Mesenchymal stem cell (in vitro differentiated cells and primary cell): ENCODE measurements at regions not wholly inside any gene's neighbourhood (a gene's known extent, or its start where the extent isn't known, plus 50 kb on each side); places are given as distances from the start of the nearest gene placed in this dataset.

ENCODE experiments used
- DNase-seq: peaks from one replicate; pipeline ENCODE4 v3.0.0-alpha.2; 2013
- H2AFZ ChIP-seq: one replicate; pipeline ENCODE4 v1.6.1; 2013; ENCODE audit warnings: low read depth, mild to moderate bottlenecking, control low read depth, inconsistent platforms, low read length, moderate library complexity
- H2AK5ac ChIP-seq: 2 replicates; pipeline ENCODE4 v1.6.1; 2013; ENCODE audit warnings: low read length, moderate library complexity, mild to moderate bottlenecking, inconsistent platforms; ENCODE audit not compliant: severe bottlenecking
- H2BK120ac ChIP-seq: one replicate; pipeline ENCODE4 v1.6.1; 2013; ENCODE audit warnings: low read depth, mild to moderate bottlenecking, inconsistent platforms, low read length, moderate library complexity
- H2BK12ac ChIP-seq, 2 experiments: one replicate each; pipeline ENCODE4 v1.6.1; 2013; ENCODE audit warnings: inconsistent platforms in 2 of 2, low read length in 2 of 2, mild to moderate bottlenecking in 2 of 2, moderate library complexity in 2 of 2, control low read depth in 1 of 2
- H2BK15ac ChIP-seq: one replicate; pipeline ENCODE4 v1.6.1; 2013; ENCODE audit warnings: mild to moderate bottlenecking, low read depth, inconsistent platforms; ENCODE audit not compliant: poor library complexity, severe bottlenecking
- H2BK5ac ChIP-seq: 2 replicates; pipeline ENCODE4 v1.6.1; 2013; ENCODE audit warnings: low read depth, mild to moderate bottlenecking, low read length, control low read depth, inconsistent platforms; ENCODE audit not compliant: poor library complexity, severe bottlenecking
- H3K14ac ChIP-seq, 2 experiments: one replicate each; pipeline ENCODE4 v1.6.1; 2013; ENCODE audit warnings: inconsistent platforms in 2 of 2, low read length in 2 of 2, control low read depth in 1 of 2, mild to moderate bottlenecking in 1 of 2, moderate library complexity in 1 of 2
- H3K18ac ChIP-seq, 2 experiments: one replicate each; pipeline ENCODE4 v1.6.1; 2013; ENCODE audit warnings: inconsistent platforms in 2 of 2, low read length in 2 of 2, control low read depth in 1 of 2, low read depth in 1 of 2, mild to moderate bottlenecking in 1 of 2
- H3K23ac ChIP-seq, 2 experiments: one replicate each; pipeline ENCODE4 v1.6.1; 2013; ENCODE audit warnings: inconsistent platforms in 2 of 2, low read length in 2 of 2, mild to moderate bottlenecking in 2 of 2, moderate library complexity in 2 of 2, control low read depth in 1 of 2
- H3K27ac ChIP-seq: 2 replicates; pipeline ENCODE4 v1.5.1; 2013; ENCODE audit warnings: mild to moderate bottlenecking, moderate library complexity, low read length, control low read depth, inconsistent platforms; ENCODE audit not compliant: poor library complexity, severe bottlenecking
- H3K27me3 ChIP-seq, 2 experiments: 2 replicates each; pipeline versions ENCODE4 v1.6.1 to v1.7.0; 2013; ENCODE audit warnings: low read length in 2 of 2, mild to moderate bottlenecking in 2 of 2, moderate library complexity in 2 of 2, control low read depth in 1 of 2, inconsistent platforms in 1 of 2; ENCODE audit not compliant: control insufficient read depth in 1 of 2, insufficient read depth in 1 of 2
- H3K36me3 ChIP-seq, 2 experiments: 2 replicates each; pipeline versions ENCODE4 v1.6.1 to v1.7.0; 2013; ENCODE audit warnings: low read length in 2 of 2, control low read depth in 1 of 2, inconsistent platforms in 1 of 2, low read depth in 1 of 2, mild to moderate bottlenecking in 1 of 2; ENCODE audit not compliant: insufficient read depth in 2 of 2, control insufficient read depth in 1 of 2
- H3K4ac ChIP-seq, 2 experiments: one replicate each; pipeline ENCODE4 v1.6.1; 2013; ENCODE audit warnings: inconsistent platforms in 2 of 2, low read length in 2 of 2, mild to moderate bottlenecking in 2 of 2, moderate library complexity in 2 of 2, control low read depth in 1 of 2, low read depth in 1 of 2
- H3K4me1 ChIP-seq: 2 replicates; pipeline ENCODE4 v1.6.1; 2013; ENCODE audit warnings: low read depth, low read length, control low read depth; ENCODE audit not compliant: control insufficient read depth, insufficient read depth
- H3K4me2 ChIP-seq: 2 replicates; pipeline ENCODE4 v1.6.1; 2013; ENCODE audit warnings: low read length, mild to moderate bottlenecking, inconsistent platforms; ENCODE audit not compliant: poor library complexity, severe bottlenecking
- H3K4me3 ChIP-seq, 2 experiments: 2 replicates each; pipeline versions ENCODE4 v1.5.1 to v1.7.0; 2013; ENCODE audit warnings: low read length in 2 of 2, mild to moderate bottlenecking in 2 of 2, control low read depth in 1 of 2, low read depth in 1 of 2; ENCODE audit not compliant: insufficient read depth in 1 of 2
- H3K79me1 ChIP-seq: replicated peaks from 2 replicates; pipeline ENCODE4 v1.6.1; 2013; ENCODE audit warnings: mild to moderate bottlenecking, control low read depth, low read length, inconsistent platforms; ENCODE audit not compliant: poor library complexity, severe bottlenecking
- H3K9ac ChIP-seq: 2 replicates; pipeline ENCODE4 v1.7.0; 2013; ENCODE audit warnings: mild to moderate bottlenecking, low read length, moderate library complexity
- H3K9me3 ChIP-seq: 2 replicates; pipeline ENCODE4 v1.7.0; 2013; ENCODE audit warnings: mild to moderate bottlenecking, low read length; ENCODE audit not compliant: control insufficient read depth
- H4K8ac ChIP-seq: one replicate; pipeline ENCODE4 v1.6.1; 2013; ENCODE audit warnings: inconsistent platforms, mild to moderate bottlenecking, low read length, moderate library complexity
- H4K91ac ChIP-seq: one replicate; pipeline ENCODE4 v1.6.1; 2013; ENCODE audit warnings: mild to moderate bottlenecking, low read length, inconsistent platforms
- WGBS: methylation state at CpG from one replicate; pipeline ENCODE4 v1.1.7; 2013; ENCODE audit warnings: mixed read lengths; 5-methylcytosine and 5-hydroxymethylcytosine counted together

DNA sequence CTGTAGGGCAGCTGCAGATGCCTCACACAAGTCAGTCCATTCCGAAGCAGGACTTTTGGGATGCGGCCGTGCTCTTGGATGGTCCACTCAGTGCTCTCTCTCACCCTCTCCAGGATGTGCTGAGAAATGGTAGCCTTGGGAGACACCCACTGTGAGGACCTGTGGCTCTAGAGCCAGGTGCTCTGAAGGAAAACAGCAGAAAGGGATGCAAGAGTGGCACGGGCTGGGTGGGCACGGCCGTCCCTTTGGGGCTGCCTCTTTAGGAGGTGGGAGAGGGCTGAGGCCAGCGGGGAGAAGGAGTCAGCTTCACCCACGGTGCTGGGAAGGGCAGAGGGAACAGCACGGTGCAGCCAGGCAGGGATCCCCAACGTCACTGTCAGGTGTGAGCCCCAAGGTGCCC is 106.1 kb downstream of the RIPK4 start:
- H4K8ac ChIP-seq: no peak overlapping the region

DNA sequence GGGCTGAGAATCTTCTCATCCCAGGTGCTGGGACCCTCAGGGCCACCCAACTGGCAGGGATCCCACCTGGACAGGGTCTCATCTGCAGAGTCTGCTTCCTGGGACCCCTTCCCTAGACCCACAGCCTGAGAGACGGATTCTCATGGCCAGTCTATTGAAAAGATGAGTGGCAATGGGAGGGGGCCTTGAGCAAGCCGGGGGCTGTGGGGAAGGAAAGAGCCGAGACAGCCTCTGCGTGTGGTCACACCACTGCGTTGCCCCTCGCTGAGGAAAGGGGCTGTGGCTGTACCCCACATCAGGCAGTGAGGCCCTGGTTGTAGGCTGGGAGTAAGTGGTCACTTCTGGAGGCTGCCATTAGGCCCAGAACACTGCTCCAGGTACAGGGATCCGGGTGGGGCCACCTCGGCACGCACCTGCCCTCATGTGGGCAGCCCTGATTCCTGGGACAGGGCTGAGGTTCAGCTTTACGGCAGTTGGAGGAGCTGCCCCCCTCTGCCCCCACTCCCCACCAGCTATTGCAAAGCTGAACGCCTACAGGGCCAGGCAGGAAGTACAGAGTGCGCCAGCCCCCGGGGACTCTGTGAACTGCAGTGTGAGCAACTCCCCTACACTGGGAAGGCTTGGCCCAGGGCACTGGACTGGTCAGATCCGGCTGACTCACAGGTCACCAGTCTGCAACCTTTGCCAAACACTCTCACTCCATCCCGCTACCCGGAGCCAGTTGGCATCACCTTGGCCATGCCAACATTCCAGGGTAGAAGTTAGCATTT is 106.9 kb downstream of the RIPK4 start:
- Histone ChIP-seq H4K91ac (no peak overlapping the region), H3K79me1 (no peaks in the 10 kb centered on the region), H3K14ac (no peak overlapping the region), H2BK15ac (no peak overlapping the region), H3K23ac (no peak overlapping the region), H3K27me3 (peaks cover 0 to 27% of the 10 kb centered on the region in 2 experiments), H3K9ac (no peak overlapping the region), H3K27ac (no peak overlapping the region), H3K18ac (no peak overlapping the region), H2BK12ac (no peak overlapping the region), H2BK120ac (no peak overlapping the region), H2BK5ac (no peak overlapping the region), H3K36me3 (no peaks in the 10 kb centered on the region), H3K4me1 (peaks cover 11% of the 10 kb centered on the region), H3K9me3 (no peaks in the 10 kb centered on the region), H2AFZ (no peak overlapping the region), H3K4me2 (no peak overlapping the region), H3K4ac (no peak overlapping the region), H4K8ac (no peak overlapping the region), H3K4me3 (no peak overlapping the region), H2AK5ac (no peak overlapping the region)
- no peak for DNase-seq
- 74% methylated on average over 16 of the region's 16 CpGs for WGBS

More for the DNA sequence above, 106.1 kb downstream of the RIPK4 start:
- Histone ChIP-seq H2BK5ac (no peak overlapping the region), H3K18ac (no peak overlapping the region), H3K4ac (no peak overlapping the region), H4K91ac (no peak overlapping the region), H3K4me2 (no peak overlapping the region), H3K27ac (no peak overlapping the region), H3K27me3 (peaks cover 0 to 27% of the 10 kb centered on the region in 2 experiments), H3K4me3 (no peak overlapping the region), H3K4me1 (peaks cover 11% of the 10 kb centered on the region), H3K23ac (no peak overlapping the region), H2AFZ (no peak overlapping the region), H2AK5ac (no peak overlapping the region), H3K9me3 (no peaks in the 10 kb centered on the region), H3K9ac (no peak overlapping the region), H3K14ac (no peak overlapping the region), H3K79me1 (no peaks in the 10 kb centered on the region), H2BK15ac (no peak overlapping the region), H2BK120ac (no peak overlapping the region), H3K36me3 (no peaks in the 10 kb centered on the region), H2BK12ac (no peak overlapping the region)
- DNase-seq: no peak
- WGBS: 66% methylated on average over 10 of the region's 10 CpGs

- no peak overlapping the region for H3K14ac ChIP-seq
- no peak overlapping the region for H2BK15ac ChIP-seq
- no peaks in the 10 kb centered on the region for H3K36me3 ChIP-seq
- no peak overlapping the region for H4K8ac ChIP-seq
- H3K4ac ChIP-seq: peak overlapping the region in 1 of 2 experiments; percentile 17
- no peak overlapping the region for H2BK5ac ChIP-seq
- DNase-seq: no peak
- H3K9me3 ChIP-seq: no peaks in the 10 kb centered on the region
- 70% methylated on average over 6 of the region's 6 CpGs for WGBS
- H2AK5ac ChIP-seq: no peak overlapping the region
- H3K18ac ChIP-seq: no peak overlapping the region
- H4K91ac ChIP-seq: no peak overlapping the region
- no peak overlapping the region for H2BK120ac ChIP-seq
- no peak overlapping the region for H3K27ac ChIP-seq
- no peak overlapping the region for H3K4me2 ChIP-seq
- H2AFZ ChIP-seq: no peak overlapping the region
- H3K4me1 ChIP-seq: peaks cover 11% of the 10 kb centered on the region
- no peak overlapping the region for H3K23ac ChIP-seq
- H3K9ac ChIP-seq: no peak overlapping the region
- peaks cover 0 to 27% of the 10 kb centered on the region in 2 experiments for H3K27me3 ChIP-seq
- no peak overlapping the region for H3K4me3 ChIP-seq
- H3K79me1 ChIP-seq: no peaks in the 10 kb centered on the region
- no peak overlapping the region for H2BK12ac ChIP-seq
Measured at GRCh38 chr21:41656946-41657525, 109.8 kb downstream of the RIPK4 start.

- no peak overlapping the region for H3K14ac ChIP-seq
- WGBS: 100% methylated on average over 4 of the region's 4 CpGs
Measured at GRCh38 chr21:41655259-41655658, 111.6 kb downstream of the RIPK4 start.

More at GRCh38 chr21:41655259-41655658, 111.6 kb downstream of the RIPK4 start:
- Histone ChIP-seq H3K9me3 (no peaks in the 10 kb centered on the region), H2BK12ac (no peak overlapping the region), H2AFZ (no peak overlapping the region), H3K4me3 (no peak overlapping the region), H3K27me3 (peaks cover 0 to 27% of the 10 kb centered on the region in 2 experiments), H3K18ac (no peak overlapping the region), H3K36me3 (no peaks in the 10 kb centered on the region), H2BK120ac (no peak overlapping the region), H3K27ac (no peak overlapping the region), H3K4me1 (peaks cover 9% of the 10 kb centered on the region), H3K79me1 (no peaks in the 10 kb centered on the region), H2BK5ac (no peak overlapping the region), H4K91ac (no peak overlapping the region), H3K4me2 (no peak overlapping the region), H3K4ac (no peak overlapping the region), H4K8ac (no peak overlapping the region), H3K23ac (no peak overlapping the region), H2AK5ac (no peak overlapping the region), H3K9ac (no peak overlapping the region), H2BK15ac (no peak overlapping the region)
- no peak for DNase-seq
